OCI-LY7 (cell line): ENCODE measurements at regions not wholly inside any gene's neighbourhood (a gene's known extent, or its start where the extent isn't known, plus 50 kb on each side); places are given as distances from the start of the nearest gene placed in this dataset.

Experiments
- BruUV-seq: library from RNA; stranded (reverse); fragments of 400-500 nt; replicated peaks from 2 replicates; lab custom pipeline; 2021; lab: Mats Ljungman, UMichigan
- CTCF ChIA-PET: fragments of 300-600 bp; sonication (Branson Sonifier 250); formaldehyde crosslinking; loops from one replicate; lab custom pipeline; 2022; ENCODE audit warnings: antibody characterized with exemption; ENCODE audit not compliant: unreplicated experiment; lab: Charles Lee
- POLR2A ChIA-PET: fragments of 300-600 bp; sonication (Branson Sonifier 250); formaldehyde crosslinking; loops from one replicate; lab custom pipeline; 2022; ENCODE audit warnings: antibody characterized with exemption; lab: Charles Lee
- DNase-seq: peaks from one replicate; pipeline ENCODE4 v3.0.0-alpha.2; 2015; ENCODE audit warnings: low spot score
- H2AFZ ChIP-seq: fragments of 200-600 bp; sonication (generic), shearing (Covaris generic); 2 replicates; pipeline ENCODE4 v1.6.1; 2014; ENCODE audit warnings: mild to moderate bottlenecking, antibody characterized with exemption, low read length, moderate library complexity
- H3K27ac ChIP-seq: fragments of 200-600 bp; sonication (generic); 2 replicates; pipeline ENCODE4 v1.5.1; 2014; ENCODE audit warnings: mixed run types, low read depth, mild to moderate bottlenecking, moderate library complexity, low read length, inconsistent platforms; ENCODE audit not compliant: poor library complexity, severe bottlenecking
- H3K36me3 ChIP-seq: fragments of 200-600 bp; sonication (generic); 2 replicates; pipeline ENCODE4 v1.6.1; 2014; ENCODE audit warnings: mild to moderate bottlenecking, antibody characterized with exemption, low read length, moderate library complexity, mixed read lengths; ENCODE audit not compliant: insufficient read depth
- H3K4me1 ChIP-seq: fragments of 200-600 bp; sonication (generic); 2 replicates; pipeline ENCODE4 v1.5.1; 2014; ENCODE audit warnings: mild to moderate bottlenecking, low read length; ENCODE audit not compliant: insufficient read depth, poor library complexity, severe bottlenecking
- H3K4me2 ChIP-seq: fragments of 200-600 bp; sonication (generic); 2 replicates; pipeline ENCODE4 v1.6.1; 2014; ENCODE audit warnings: mild to moderate bottlenecking, low read length
- H3K4me3 ChIP-seq: fragments of 200-600 bp; sonication (generic); 2 replicates; pipeline ENCODE4 v1.5.1; 2014; ENCODE audit warnings: mild to moderate bottlenecking, low read depth, low read length; ENCODE audit not compliant: poor library complexity, severe bottlenecking
- H3K79me2 ChIP-seq: fragments of 200-600 bp; sonication (generic); 2 replicates; pipeline ENCODE4 v1.6.1; 2016; ENCODE audit warnings: low read depth, mild to moderate bottlenecking, low read length, moderate library complexity, mixed read lengths; ENCODE audit not compliant: insufficient read depth
- H3K9me2 ChIP-seq: fragments of 200-600 bp; sonication (generic); 2 replicates; pipeline ENCODE4 v1.6.1; 2016; ENCODE audit warnings: mild to moderate bottlenecking, low read length, mixed read lengths; ENCODE audit not compliant: insufficient read depth
- H3K9me3 ChIP-seq: fragments of 200-600 bp; sonication (generic); 2 replicates; pipeline ENCODE4 v1.6.1; 2014; ENCODE audit warnings: mild to moderate bottlenecking, mixed run types, low read length, mixed read lengths
- H4K20me1 ChIP-seq: fragments of 200-600 bp; sonication (generic); 2 replicates; pipeline ENCODE4 v1.6.1; 2014; ENCODE audit warnings: mild to moderate bottlenecking, antibody characterized with exemption, low read length, moderate library complexity, mixed read lengths; ENCODE audit not compliant: insufficient read depth
- CTCF ChIP-seq: fragments of 200-600 bp; sonication (generic); conservative IDR thresholded peaks from 2 replicates; pipeline ENCODE4 v1.5.1; 2014; ENCODE audit warnings: mild to moderate bottlenecking, antibody characterized with exemption, low read length, moderate library complexity, mixed read lengths
- EZH2phosphoT487 ChIP-seq: fragments of 200-600 bp; sonication (generic); IDR thresholded peaks from 2 replicates; pipeline ENCODE4 v1.6.1; 2018; ENCODE audit warnings: low read depth, borderline replicate concordance, mild to moderate bottlenecking, mixed run types, antibody characterized with exemption, low read length, moderate library complexity, mixed read lengths
- intact Hi-C: fragments of 100-400 bp; cut with micrococcal nuclease; formaldehyde crosslinking; loops from one replicate; pipeline ENCODE4 v1.10.0; 2022; ENCODE audit not compliant: unreplicated experiment

GRCh38 chr22:47657224-47657623 lies 894.8 kb downstream of the TBC1D22A start:
- Histone ChIP-seq H3K4me3 (no peak overlapping the region), H3K9me2 (no peaks in the 10 kb centered on the region), H3K79me2 (no peaks in the 10 kb centered on the region), H3K4me2 (no peak overlapping the region), H3K27ac (no peak overlapping the region), H3K36me3 (no peaks in the 10 kb centered on the region), H4K20me1 (no peaks in the 10 kb centered on the region), H3K9me3 (no peaks in the 10 kb centered on the region), H2AFZ (no peak overlapping the region), H3K4me1 (no peaks in the 10 kb centered on the region)
- POLR2A ChIA-PET, result no interaction called here
- no TSS peak for BruUV-seq
- CTCF ChIA-PET, result no interaction called here
- no peak for DNase-seq
- no peak for TF ChIP-seq EZH2phosphoT487
- no peak for TF ChIP-seq CTCF
- intact Hi-C loops, result no loop called here

- Histone ChIP-seq H2AFZ (no peak overlapping the region), H3K9me2 (no peaks in the 10 kb centered on the region), H4K20me1 (no peaks in the 10 kb centered on the region), H3K79me2 (no peaks in the 10 kb centered on the region), H3K27ac (no peak overlapping the region), H3K4me2 (no peak overlapping the region), H3K4me1 (no peaks in the 10 kb centered on the region), H3K4me3 (no peak overlapping the region), H3K36me3 (no peaks in the 10 kb centered on the region), H3K9me3 (no peaks in the 10 kb centered on the region)
- BruUV-seq, result no TSS peak
- CTCF ChIA-PET, result no interaction called here
- DNase-seq, result no peak
- TF ChIP-seq CTCF, result no peak
- no peak for TF ChIP-seq EZH2phosphoT487
- intact Hi-C loops, result no loop called here
- POLR2A ChIA-PET, result no interaction called here
Observed at GRCh38 chr22:47656806-47657205, 894.4 kb downstream of the TBC1D22A start.

GRCh38 chr22:47655930-47656329 lies 893.5 kb downstream of the TBC1D22A start:
- H3K36me3 ChIP-seq, result no peaks in the 10 kb centered on the region
- no peaks in the 10 kb centered on the region for H3K9me3 ChIP-seq
- no peaks in the 10 kb centered on the region for H4K20me1 ChIP-seq
- H3K4me2 ChIP-seq, result no peak overlapping the region
- H3K4me1 ChIP-seq, result no peaks in the 10 kb centered on the region
- no peaks in the 10 kb centered on the region for H3K9me2 ChIP-seq
- no TSS peak for BruUV-seq
- no peak for DNase-seq
- intact Hi-C loops, result no loop called here
- no peak overlapping the region for H3K4me3 ChIP-seq
- H3K27ac ChIP-seq, result no peak overlapping the region
- CTCF ChIA-PET, result no interaction called here
- no peak overlapping the region for H2AFZ ChIP-seq
- TF ChIP-seq CTCF (no peak), EZH2phosphoT487 (no peak)
- POLR2A ChIA-PET, result interaction anchor here (0.7 kb wide), 1 partner anchor 27 kb away, joined by 4 read pairs; no protein-coding TSS in a partner anchor
- no peaks in the 10 kb centered on the region for H3K79me2 ChIP-seq
